Hepatocyte (in vitro differentiated cells): ENCODE measurements at regions not wholly inside any gene's neighbourhood (a gene's known extent, or its start where the extent isn't known, plus 50 kb on each side); places are given as distances from the start of the nearest gene placed in this dataset.

Experiments
- CTCF ChIP-seq: fragments of 200-600 bp; sonication (generic); IDR thresholded peaks from 2 replicates; pipeline ENCODE4 v1.5.1; 2016; ENCODE audit warnings: antibody characterized with exemption, mild to moderate bottlenecking; ENCODE audit not compliant: poor library complexity
- EZH2 ChIP-seq: fragments of 200-600 bp; sonication (generic); IDR thresholded peaks from 2 replicates; pipeline ENCODE4 v1.6.1; 2016; ENCODE audit warnings: antibody characterized with exemption, mild to moderate bottlenecking, borderline replicate concordance
- EZH2phosphoT487 ChIP-seq: fragments of 200-600 bp; sonication (generic); IDR thresholded peaks from one replicate; pipeline ENCODE4 v1.6.1; 2018; ENCODE audit warnings: antibody characterized with exemption, mild to moderate bottlenecking, low read depth, moderate library complexity; ENCODE audit not compliant: unreplicated experiment, severe bottlenecking

- TF ChIP-seq EZH2 = no peak
- TF ChIP-seq CTCF = no peak
- no peak for TF ChIP-seq EZH2phosphoT487
Observed at GRCh38 chr3:17811646-17812045, 69.2 kb upstream of the TBC1D5 start.
